ENCODE measurements at regions not wholly inside any gene's neighbourhood (a gene's known extent, or its start where the extent isn't known, plus 50 kb on each side); places are given as distances from the start of the nearest gene placed in this dataset.

DNA sequence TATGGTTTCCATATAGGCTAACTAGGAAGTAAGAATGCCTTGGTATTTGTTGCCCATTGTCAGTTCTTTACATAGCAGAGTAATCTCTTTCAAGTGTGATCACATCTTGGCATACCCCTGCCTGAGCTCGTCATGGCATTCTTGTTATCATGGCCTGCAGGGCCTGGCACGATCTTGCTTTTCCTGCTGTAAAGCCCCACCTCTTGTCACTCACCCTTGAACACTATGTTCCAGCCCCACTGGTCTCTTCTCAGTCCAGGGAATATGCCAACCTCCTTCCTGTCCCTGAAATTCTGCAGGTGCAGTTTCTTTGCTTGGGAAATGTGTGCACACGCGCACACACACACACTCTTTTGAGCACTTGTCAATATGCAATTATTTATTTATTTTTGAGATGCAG, 250.2 kb upstream of the DMRT1 start:
- Histone ChIP-seq H3K4me3 (no peak overlapping the region), H3K27ac (ENCODE audit: low read depth) (no peak overlapping the region), H3K27me3 (ENCODE audit: insufficient read depth) (no peaks in the 10 kb centered on the region), H2AFZ (no peak overlapping the region), H3K4me2 (no peak overlapping the region), H3K79me2 (replicated peaks; ENCODE audit: insufficient read depth) (peaks cover 34% of the 10 kb centered on the region), H3F3A (replicated peaks; ENCODE audit: low read depth) (no peaks in the 10 kb centered on the region), H3K4me1 (ENCODE audit: insufficient read depth) (peaks cover 19% of the 10 kb centered on the region), H3K36me3 (ENCODE audit: insufficient read depth) (no peaks in the 10 kb centered on the region), H4K20me1 (replicated peaks; ENCODE audit: insufficient read depth) (peaks cover 2% of the 10 kb centered on the region; the same call in 1 of the 2 replicates), H3K9me2 (ENCODE audit: insufficient read depth) (no peaks in the 10 kb centered on the region)
- Mint-ChIP-seq H3K27ac (0 out of 2 replicates have a peak overlapping the region, but pooled peaks have one; percentile 12), H3K9me3 (peaks cover 4% of the 10 kb centered on the region), H3K4me1 (peaks cover 34% of the 10 kb centered on the region), H3K4me3 (no peak overlapping the region), H3K27me3 (ENCODE audit: insufficient read depth, low read depth, poor library complexity) (no peaks in the 10 kb centered on the region), H3K36me3 (ENCODE audit: low read depth) (peaks cover 16% of the 10 kb centered on the region; the same call in 2 of the 3 replicates)
- ATAC-seq (no peak), DNase-seq (ENCODE audit: low spot score) (peak; percentile 7)
- TF ChIP-seq EZH2phosphoT487 (IDR thresholded peaks at IDR 0.05; ENCODE audit: unreplicated experiment), result no peak

- Histone ChIP-seq H3K27ac (ENCODE audit: low read depth) (no peak overlapping the region), H3K4me1 (ENCODE audit: insufficient read depth) (peaks cover 19% of the 10 kb centered on the region), H3F3A (replicated peaks; ENCODE audit: low read depth) (no peaks in the 10 kb centered on the region), H3K79me2 (replicated peaks; ENCODE audit: insufficient read depth) (peaks cover 36% of the 10 kb centered on the region), H3K9me2 (ENCODE audit: insufficient read depth) (no peaks in the 10 kb centered on the region), H3K4me3 (no peak overlapping the region), H3K36me3 (ENCODE audit: insufficient read depth) (no peaks in the 10 kb centered on the region), H2AFZ (no peak overlapping the region), H3K27me3 (ENCODE audit: insufficient read depth) (no peaks in the 10 kb centered on the region), H3K4me2 (no peak overlapping the region), H4K20me1 (replicated peaks; ENCODE audit: insufficient read depth) (peaks cover 2% of the 10 kb centered on the region; the same call in 1 of the 2 replicates)
- Mint-ChIP-seq H3K36me3 (ENCODE audit: low read depth) (peaks cover 16% of the 10 kb centered on the region; the same call in 2 of the 3 replicates), H3K4me1 (peaks cover 34% of the 10 kb centered on the region), H3K4me3 (no peak overlapping the region), H3K27ac (no peak overlapping the region), H3K9me3 (peaks cover 4% of the 10 kb centered on the region), H3K27me3 (ENCODE audit: insufficient read depth, low read depth, poor library complexity) (no peaks in the 10 kb centered on the region)
- DNase-seq (ENCODE audit: low spot score) (peak; percentile 32), ATAC-seq (peak; percentile 43; the same call in 1 of the 3 replicates)
- TF ChIP-seq, protein P1, sequence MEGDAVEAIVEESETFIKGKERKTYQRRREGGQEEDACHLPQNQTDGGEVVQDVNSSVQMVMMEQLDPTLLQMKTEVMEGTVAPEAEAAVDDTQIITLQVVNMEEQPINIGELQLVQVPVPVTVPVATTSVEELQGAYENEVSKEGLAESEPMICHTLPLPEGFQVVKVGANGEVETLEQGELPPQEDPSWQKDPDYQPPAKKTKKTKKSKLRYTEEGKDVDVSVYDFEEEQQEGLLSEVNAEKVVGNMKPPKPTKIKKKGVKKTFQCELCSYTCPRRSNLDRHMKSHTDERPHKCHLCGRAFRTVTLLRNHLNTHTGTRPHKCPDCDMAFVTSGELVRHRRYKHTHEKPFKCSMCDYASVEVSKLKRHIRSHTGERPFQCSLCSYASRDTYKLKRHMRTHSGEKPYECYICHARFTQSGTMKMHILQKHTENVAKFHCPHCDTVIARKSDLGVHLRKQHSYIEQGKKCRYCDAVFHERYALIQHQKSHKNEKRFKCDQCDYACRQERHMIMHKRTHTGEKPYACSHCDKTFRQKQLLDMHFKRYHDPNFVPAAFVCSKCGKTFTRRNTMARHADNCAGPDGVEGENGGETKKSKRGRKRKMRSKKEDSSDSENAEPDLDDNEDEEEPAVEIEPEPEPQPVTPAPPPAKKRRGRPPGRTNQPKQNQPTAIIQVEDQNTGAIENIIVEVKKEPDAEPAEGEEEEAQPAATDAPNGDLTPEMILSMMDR (conservative IDR thresholded peaks at IDR 0.05; ENCODE audit: low read depth in 2 of 2), result no peak
- TF ChIP-seq, protein P2, sequence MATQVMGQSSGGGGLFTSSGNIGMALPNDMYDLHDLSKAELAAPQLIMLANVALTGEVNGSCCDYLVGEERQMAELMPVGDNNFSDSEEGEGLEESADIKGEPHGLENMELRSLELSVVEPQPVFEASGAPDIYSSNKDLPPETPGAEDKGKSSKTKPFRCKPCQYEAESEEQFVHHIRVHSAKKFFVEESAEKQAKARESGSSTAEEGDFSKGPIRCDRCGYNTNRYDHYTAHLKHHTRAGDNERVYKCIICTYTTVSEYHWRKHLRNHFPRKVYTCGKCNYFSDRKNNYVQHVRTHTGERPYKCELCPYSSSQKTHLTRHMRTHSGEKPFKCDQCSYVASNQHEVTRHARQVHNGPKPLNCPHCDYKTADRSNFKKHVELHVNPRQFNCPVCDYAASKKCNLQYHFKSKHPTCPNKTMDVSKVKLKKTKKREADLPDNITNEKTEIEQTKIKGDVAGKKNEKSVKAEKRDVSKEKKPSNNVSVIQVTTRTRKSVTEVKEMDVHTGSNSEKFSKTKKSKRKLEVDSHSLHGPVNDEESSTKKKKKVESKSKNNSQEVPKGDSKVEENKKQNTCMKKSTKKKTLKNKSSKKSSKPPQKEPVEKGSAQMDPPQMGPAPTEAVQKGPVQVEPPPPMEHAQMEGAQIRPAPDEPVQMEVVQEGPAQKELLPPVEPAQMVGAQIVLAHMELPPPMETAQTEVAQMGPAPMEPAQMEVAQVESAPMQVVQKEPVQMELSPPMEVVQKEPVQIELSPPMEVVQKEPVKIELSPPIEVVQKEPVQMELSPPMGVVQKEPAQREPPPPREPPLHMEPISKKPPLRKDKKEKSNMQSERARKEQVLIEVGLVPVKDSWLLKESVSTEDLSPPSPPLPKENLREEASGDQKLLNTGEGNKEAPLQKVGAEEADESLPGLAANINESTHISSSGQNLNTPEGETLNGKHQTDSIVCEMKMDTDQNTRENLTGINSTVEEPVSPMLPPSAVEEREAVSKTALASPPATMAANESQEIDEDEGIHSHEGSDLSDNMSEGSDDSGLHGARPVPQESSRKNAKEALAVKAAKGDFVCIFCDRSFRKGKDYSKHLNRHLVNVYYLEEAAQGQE (IDR thresholded peaks at IDR 0.05; ENCODE audit: unreplicated experiment), result no peak
- TF ChIP-seq JUNB (IDR thresholded peaks at IDR 0.05; ENCODE audit: unreplicated experiment), result no peak
- TF ChIP-seq CREB1 (CRISPR knock-in tag; IDR thresholded peaks at IDR 0.05; ENCODE audit: low read depth), result no peak
- TF ChIP-seq NANOG (IDR thresholded peaks at IDR 0.05; ENCODE audit: borderline replicate concordance), result no peak
- TF ChIP-seq, protein P3, sequence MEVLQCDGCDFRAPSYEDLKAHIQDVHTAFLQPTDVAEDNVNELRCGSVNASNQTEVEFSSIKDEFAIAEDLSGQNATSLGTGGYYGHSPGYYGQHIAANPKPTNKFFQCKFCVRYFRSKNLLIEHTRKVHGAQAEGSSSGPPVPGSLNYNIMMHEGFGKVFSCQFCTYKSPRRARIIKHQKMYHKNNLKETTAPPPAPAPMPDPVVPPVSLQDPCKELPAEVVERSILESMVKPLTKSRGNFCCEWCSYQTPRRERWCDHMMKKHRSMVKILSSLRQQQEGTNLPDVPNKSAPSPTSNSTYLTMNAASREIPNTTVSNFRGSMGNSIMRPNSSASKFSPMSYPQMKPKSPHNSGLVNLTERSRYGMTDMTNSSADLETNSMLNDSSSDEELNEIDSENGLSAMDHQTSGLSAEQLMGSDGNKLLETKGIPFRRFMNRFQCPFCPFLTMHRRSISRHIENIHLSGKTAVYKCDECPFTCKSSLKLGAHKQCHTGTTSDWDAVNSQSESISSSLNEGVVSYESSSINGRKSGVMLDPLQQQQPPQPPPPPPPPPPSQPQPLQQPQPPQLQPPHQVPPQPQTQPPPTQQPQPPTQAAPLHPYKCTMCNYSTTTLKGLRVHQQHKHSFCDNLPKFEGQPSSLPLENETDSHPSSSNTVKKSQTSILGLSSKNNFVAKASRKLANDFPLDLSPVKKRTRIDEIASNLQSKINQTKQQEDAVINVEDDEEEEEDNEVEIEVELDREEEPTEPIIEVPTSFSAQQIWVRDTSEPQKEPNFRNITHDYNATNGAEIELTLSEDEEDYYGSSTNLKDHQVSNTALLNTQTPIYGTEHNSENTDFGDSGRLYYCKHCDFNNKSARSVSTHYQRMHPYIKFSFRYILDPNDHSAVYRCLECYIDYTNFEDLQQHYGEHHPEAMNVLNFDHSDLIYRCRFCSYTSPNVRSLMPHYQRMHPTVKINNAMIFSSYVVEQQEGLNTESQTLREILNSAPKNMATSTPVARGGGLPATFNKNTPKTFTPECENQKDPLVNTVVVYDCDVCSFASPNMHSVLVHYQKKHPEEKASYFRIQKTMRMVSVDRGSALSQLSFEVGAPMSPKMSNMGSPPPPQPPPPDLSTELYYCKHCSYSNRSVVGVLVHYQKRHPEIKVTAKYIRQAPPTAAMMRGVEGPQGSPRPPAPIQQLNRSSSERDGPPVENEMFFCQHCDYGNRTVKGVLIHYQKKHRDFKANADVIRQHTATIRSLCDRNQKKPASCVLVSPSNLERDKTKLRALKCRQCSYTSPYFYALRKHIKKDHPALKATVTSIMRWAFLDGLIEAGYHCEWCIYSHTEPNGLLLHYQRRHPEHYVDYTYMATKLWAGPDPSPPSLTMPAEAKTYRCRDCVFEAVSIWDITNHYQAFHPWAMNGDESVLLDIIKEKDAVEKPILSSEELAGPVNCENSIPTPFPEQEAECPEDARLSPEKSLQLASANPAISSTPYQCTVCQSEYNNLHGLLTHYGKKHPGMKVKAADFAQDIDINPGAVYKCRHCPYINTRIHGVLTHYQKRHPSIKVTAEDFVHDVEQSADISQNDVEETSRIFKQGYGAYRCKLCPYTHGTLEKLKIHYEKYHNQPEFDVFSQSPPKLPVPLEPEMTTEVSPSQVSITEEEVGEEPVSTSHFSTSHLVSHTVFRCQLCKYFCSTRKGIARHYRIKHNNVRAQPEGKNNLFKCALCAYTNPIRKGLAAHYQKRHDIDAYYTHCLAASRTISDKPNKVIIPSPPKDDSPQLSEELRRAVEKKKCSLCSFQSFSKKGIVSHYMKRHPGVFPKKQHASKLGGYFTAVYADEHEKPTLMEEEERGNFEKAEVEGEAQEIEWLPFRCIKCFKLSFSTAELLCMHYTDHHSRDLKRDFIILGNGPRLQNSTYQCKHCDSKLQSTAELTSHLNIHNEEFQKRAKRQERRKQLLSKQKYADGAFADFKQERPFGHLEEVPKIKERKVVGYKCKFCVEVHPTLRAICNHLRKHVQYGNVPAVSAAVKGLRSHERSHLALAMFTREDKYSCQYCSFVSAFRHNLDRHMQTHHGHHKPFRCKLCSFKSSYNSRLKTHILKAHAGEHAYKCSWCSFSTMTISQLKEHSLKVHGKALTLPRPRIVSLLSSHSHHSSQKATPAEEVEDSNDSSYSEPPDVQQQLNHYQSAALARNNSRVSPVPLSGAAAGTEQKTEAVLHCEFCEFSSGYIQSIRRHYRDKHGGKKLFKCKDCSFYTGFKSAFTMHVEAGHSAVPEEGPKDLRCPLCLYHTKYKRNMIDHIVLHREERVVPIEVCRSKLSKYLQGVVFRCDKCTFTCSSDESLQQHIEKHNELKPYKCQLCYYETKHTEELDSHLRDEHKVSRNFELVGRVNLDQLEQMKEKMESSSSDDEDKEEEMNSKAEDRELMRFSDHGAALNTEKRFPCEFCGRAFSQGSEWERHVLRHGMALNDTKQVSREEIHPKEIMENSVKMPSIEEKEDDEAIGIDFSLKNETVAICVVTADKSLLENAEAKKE (CRISPR knock-in tag; IDR thresholded peaks at IDR 0.05), result no peak
- no peak for TF ChIP-seq EZH2phosphoT487 (IDR thresholded peaks at IDR 0.05; ENCODE audit: unreplicated experiment)
- TF ChIP-seq ETS1 (IDR thresholded peaks at IDR 0.05), result no peak
- TF ChIP-seq ZNF331 (CRISPR knock-in tag; IDR thresholded peaks at IDR 0.05; ENCODE audit: low read depth), result no peak
Observed at GRCh38 chr9:592225-592624, 249.3 kb upstream of the DMRT1 start.

Measured in GM23338 (cell line).